ENCODE measurements at regions not wholly inside any gene's neighbourhood (a gene's known extent, or its start where the extent isn't known, plus 50 kb on each side); places are given as distances from the start of the nearest gene placed in this dataset.

- Histone ChIP-seq H3K9ac (ENCODE audit: insufficient read depth in 1 of 2, low read depth in 2 of 2, low read length in 2 of 2) (no peak overlapping the region), H3K27me3 (ENCODE audit: control insufficient read depth in 2 of 2, insufficient read depth in 2 of 2, low read length in 2 of 2) (no peaks in the 10 kb centered on the region), H3K9me3 (replicated peaks; ENCODE audit: control insufficient read depth, insufficient read depth, low read depth, low read length) (no peaks in the 10 kb centered on the region), H4K20me1 (replicated peaks; ENCODE audit: control insufficient read depth, insufficient read depth, low read length) (no peaks in the 10 kb centered on the region), H3K79me2 (ENCODE audit: control insufficient read depth, insufficient read depth, low read length) (no peaks in the 10 kb centered on the region), H3K4me1 (replicated peaks in 1 of 2; ENCODE audit: control insufficient read depth in 2 of 2, insufficient read depth in 2 of 2, low read length in 2 of 2) (no peaks in the 10 kb centered on the region), H3K9me1 (ENCODE audit: control insufficient read depth, insufficient read depth, low read length) (no peaks in the 10 kb centered on the region), H3K4me2 (ENCODE audit: insufficient read depth, low read length) (no peak overlapping the region), H2AFZ (ENCODE audit: low read depth, low read length) (no peak overlapping the region), H3K27ac (ENCODE audit: extremely low read depth, low read depth, low read length) (no peak overlapping the region), H3K4me3 (no peak overlapping the region), H3K36me3 (ENCODE audit: control insufficient read depth, insufficient read depth, low read length) (no peaks in the 10 kb centered on the region)
- intact Hi-C loops (cut with micrococcal nuclease), result no loop called here
- WGBS (ENCODE audit: insufficient coverage, low coverage, missing lambda C conversion rate), result 0% methylated on average over 2 of the region's 2 CpGs
- ATAC-seq (no peak), DNase-seq (ENCODE audit: extremely low read depth in 1 of 4, low spot score in 3 of 4) (no peak), FAIRE-seq (no peak)
- ChIA-PET CTCF (ENCODE audit: low intra/inter-chr PET ratio) (no interaction called here), POLR2A (no interaction called here)
- TF ChIP-seq IFI16 (CRISPR knock-in tag; IDR thresholded peaks at IDR 0.05) (no peak), ZNF699 (CRISPR knock-in tag; IDR thresholded peaks at IDR 0.05; ENCODE audit: insufficient replicate concordance) (no peak), TSHZ1 (CRISPR knock-in tag; IDR thresholded peaks at IDR 0.05) (no peak), CHD1 (IDR thresholded peaks at IDR 0.05; ENCODE audit: low read length) (no peak), FOXA3 (CRISPR knock-in tag; conservative IDR thresholded peaks at IDR 0.05 in 1 of 2, IDR thresholded peaks at IDR 0.05 in 1 of 2) (no peak), GABPA (tag; conservative IDR thresholded peaks at IDR 0.05; ENCODE audit: low read depth) (no peak), SRSF1 (IDR thresholded peaks at IDR 0.05; ENCODE audit: low read depth, low read length) (no peak), MCM3 (IDR thresholded peaks at IDR 0.05) (no peak), ARID1B (IDR thresholded peaks at IDR 0.05) (no peak), CHD4 (IDR thresholded peaks at IDR 0.05; ENCODE audit: insufficient read depth, insufficient replicate concordance, low read depth, low read length, poor library complexity, severe bottlenecking) (no peak)
- in situ Hi-C loops (cut with MboI), result no loop called here
- no TSS peak for BruUV-seq (replicated peaks)
These were observed 238.0 kb downstream of the POSTN start for GRCh38 chr13:37360556-37360955.
